GM12865 (cell line): ENCODE measurements at regions not wholly inside any gene's neighbourhood (a gene's known extent, or its start where the extent isn't known, plus 50 kb on each side); places are given as distances from the start of the nearest gene placed in this dataset.

Experiments used
- DNase-seq: peaks from one replicate; pipeline ENCODE4 v3.0.0; 2010; ENCODE audit warnings: low read depth
- H3K4me3 ChIP-seq: 2 replicates; pipeline ENCODE4 v1.5.1; 2011; ENCODE audit warnings: mild to moderate bottlenecking, low read depth, low read length, control low read depth
- CTCF ChIP-seq: IDR thresholded peaks from 2 replicates; pipeline ENCODE4 v1.5.1; 2011; ENCODE audit warnings: low read length, control low read depth, low read depth, inconsistent platforms; ENCODE audit not compliant: insufficient read depth; ENCODE audit errors: missing control alignments

GRCh38 chr17:79423811-79424465 lies 186.9 kb downstream of the RBFOX3 start:
- H3K4me3 ChIP-seq: no peak overlapping the region
- no peak for TF ChIP-seq CTCF
- no peak for DNase-seq

- no peak for DNase-seq
- TF ChIP-seq CTCF: no peak
- no peak overlapping the region for H3K4me3 ChIP-seq
Observed at GRCh38 chr17:79422236-79422635, 188.6 kb downstream of the RBFOX3 start.

- no peak for DNase-seq
- TF ChIP-seq CTCF: no peak
- no peak overlapping the region for H3K4me3 ChIP-seq
Observed at GRCh38 chr17:79420318-79421243, 190.3 kb downstream of the RBFOX3 start.

GRCh38 chr17:79417476-79417988 lies 193.3 kb downstream of the RBFOX3 start:
- H3K4me3 ChIP-seq: no peak overlapping the region
- no peak for DNase-seq
- no peak for TF ChIP-seq CTCF

- H3K4me3 ChIP-seq: no peak overlapping the region
- no peak for DNase-seq
- no peak for TF ChIP-seq CTCF
Observed at GRCh38 chr17:79415909-79416308, 194.9 kb downstream of the RBFOX3 start.

GRCh38 chr17:79415365-79415764 lies 195.5 kb downstream of the RBFOX3 start:
- DNase-seq: no peak
- no peak for TF ChIP-seq CTCF
- H3K4me3 ChIP-seq: no peak overlapping the region
